ENCODE measurements at regions not wholly inside any gene's neighbourhood (a gene's known extent, or its start where the extent isn't known, plus 50 kb on each side); places are given as distances from the start of the nearest gene placed in this dataset.

- DNase-seq (ENCODE audit: low read depth in 2 of 2): no peak
Measured at GRCh38 chr20:42020316-42020715, 402.1 kb upstream of the CHD6 start.

- no peak for DNase-seq (ENCODE audit: low read depth in 2 of 2)
Measured at GRCh38 chr20:42018979-42019378, 400.8 kb upstream of the CHD6 start.

- no peak for DNase-seq (ENCODE audit: low read depth in 2 of 2)
Measured at GRCh38 chr20:42010090-42010489, 391.9 kb upstream of the CHD6 start.

- DNase-seq (ENCODE audit: low read depth in 2 of 2): no peak
Measured at GRCh38 chr20:42007251-42007650, 389.1 kb upstream of the CHD6 start.

GRCh38 chr20:42005211-42005610, 387.0 kb upstream of the CHD6 start:
- DNase-seq (ENCODE audit: low read depth in 2 of 2): no peak

GRCh38 chr20:42003380-42003779, 385.2 kb upstream of the CHD6 start:
- DNase-seq (ENCODE audit: low read depth in 2 of 2): no peak

GRCh38 chr20:41998539-41999341, 380.6 kb upstream of the CHD6 start:
- DNase-seq (ENCODE audit: low read depth in 2 of 2): no peak

- DNase-seq (ENCODE audit: low read depth in 2 of 2): no peak
Measured at GRCh38 chr20:41996951-41997350, 378.8 kb upstream of the CHD6 start.

- no peak for DNase-seq (ENCODE audit: low read depth in 2 of 2)
Measured at GRCh38 chr20:41992481-41992880, 374.3 kb upstream of the CHD6 start.

GRCh38 chr20:41991412-41991811, 373.2 kb upstream of the CHD6 start:
- no peak for DNase-seq (ENCODE audit: low read depth in 2 of 2)

- no peak for DNase-seq (ENCODE audit: low read depth in 2 of 2)
Measured at GRCh38 chr20:41989935-41990635, 371.9 kb upstream of the CHD6 start.

- no peak for DNase-seq (ENCODE audit: low read depth in 2 of 2)
Measured at GRCh38 chr20:41989039-41989679, 371.0 kb upstream of the CHD6 start.

- no peak for DNase-seq (ENCODE audit: low read depth in 2 of 2)
Measured at GRCh38 chr20:41984031-41984430, 365.9 kb upstream of the CHD6 start.

- DNase-seq (ENCODE audit: low read depth in 2 of 2): no peak
Measured at GRCh38 chr20:41983159-41983558, 365.0 kb upstream of the CHD6 start.

- no peak for DNase-seq (ENCODE audit: low read depth in 2 of 2)
Measured at GRCh38 chr20:41981746-41982145, 363.6 kb upstream of the CHD6 start.

GRCh38 chr20:41978875-41979274, 360.7 kb upstream of the CHD6 start:
- no peak for DNase-seq (ENCODE audit: low read depth in 2 of 2)

- no peak for DNase-seq (ENCODE audit: low read depth in 2 of 2)
Measured at GRCh38 chr20:41978246-41978790, 360.1 kb upstream of the CHD6 start.

GRCh38 chr20:41969656-41970055, 351.5 kb upstream of the CHD6 start:
- no peak for DNase-seq (ENCODE audit: low read depth in 2 of 2)

GRCh38 chr20:41960166-41960565, 342.0 kb upstream of the CHD6 start:
- DNase-seq (ENCODE audit: low read depth in 2 of 2): no peak

- DNase-seq (ENCODE audit: low read depth in 2 of 2): no peak
Measured at GRCh38 chr20:41958391-41958790, 340.2 kb upstream of the CHD6 start.

- DNase-seq (ENCODE audit: low read depth in 2 of 2): no peak
Measured at GRCh38 chr20:41956338-41957074, 338.3 kb upstream of the CHD6 start.

GRCh38 chr20:41952166-41952565, 334.0 kb upstream of the CHD6 start:
- DNase-seq (ENCODE audit: low read depth in 2 of 2): no peak

All from activated CD4-positive, alpha-beta T cell treated with anti-CD3 and anti-CD28 coated beads for 24 hours (primary cell).